ENCODE measurements at regions not wholly inside any gene's neighbourhood (a gene's known extent, or its start where the extent isn't known, plus 50 kb on each side); places are given as distances from the start of the nearest gene placed in this dataset.

DNA sequence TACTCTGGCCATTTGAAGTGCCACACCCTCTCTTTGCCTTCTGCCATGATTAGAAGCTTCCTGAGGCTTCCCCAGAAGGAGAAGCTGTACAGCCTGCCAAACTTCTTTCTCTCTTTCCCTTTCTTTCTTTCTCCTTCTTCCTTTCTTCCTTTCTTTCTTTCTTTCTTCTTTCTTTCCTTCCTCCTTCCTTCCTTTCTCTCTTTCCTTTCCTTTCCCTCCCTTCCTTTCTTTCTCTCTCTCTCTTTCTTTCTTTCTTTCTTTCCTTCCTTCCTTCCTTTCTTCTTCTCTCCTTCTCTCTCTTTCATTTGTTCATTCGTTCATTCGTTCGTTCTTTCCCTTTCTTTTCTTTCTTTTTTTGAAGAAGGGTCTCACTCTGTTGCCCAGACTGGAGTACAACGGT, 931.0 kb downstream of the TTLL7 start:
- DNase-seq (ENCODE audit: low spot score) = no peak
- TF ChIP-seq, protein P1, sequence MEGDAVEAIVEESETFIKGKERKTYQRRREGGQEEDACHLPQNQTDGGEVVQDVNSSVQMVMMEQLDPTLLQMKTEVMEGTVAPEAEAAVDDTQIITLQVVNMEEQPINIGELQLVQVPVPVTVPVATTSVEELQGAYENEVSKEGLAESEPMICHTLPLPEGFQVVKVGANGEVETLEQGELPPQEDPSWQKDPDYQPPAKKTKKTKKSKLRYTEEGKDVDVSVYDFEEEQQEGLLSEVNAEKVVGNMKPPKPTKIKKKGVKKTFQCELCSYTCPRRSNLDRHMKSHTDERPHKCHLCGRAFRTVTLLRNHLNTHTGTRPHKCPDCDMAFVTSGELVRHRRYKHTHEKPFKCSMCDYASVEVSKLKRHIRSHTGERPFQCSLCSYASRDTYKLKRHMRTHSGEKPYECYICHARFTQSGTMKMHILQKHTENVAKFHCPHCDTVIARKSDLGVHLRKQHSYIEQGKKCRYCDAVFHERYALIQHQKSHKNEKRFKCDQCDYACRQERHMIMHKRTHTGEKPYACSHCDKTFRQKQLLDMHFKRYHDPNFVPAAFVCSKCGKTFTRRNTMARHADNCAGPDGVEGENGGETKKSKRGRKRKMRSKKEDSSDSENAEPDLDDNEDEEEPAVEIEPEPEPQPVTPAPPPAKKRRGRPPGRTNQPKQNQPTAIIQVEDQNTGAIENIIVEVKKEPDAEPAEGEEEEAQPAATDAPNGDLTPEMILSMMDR (conservative IDR thresholded peaks at IDR 0.05; ENCODE audit: low read depth, low read length) = no peak
- TF ChIP-seq EZH2 (IDR thresholded peaks at IDR 0.05; ENCODE audit: borderline replicate concordance, low read depth, low read length, poor library complexity, severe bottlenecking) = no peak
- Histone ChIP-seq H3K27me3 (replicated peaks; ENCODE audit: insufficient read depth, low read depth, low read length, poor library complexity) (no peaks in the 10 kb centered on the region), H3K4me3 (ENCODE audit: low read depth, low read length, poor library complexity, severe bottlenecking) (no peak overlapping the region), H3K4me1 (ENCODE audit: insufficient read depth, low read length, poor library complexity, severe bottlenecking) (no peaks in the 10 kb centered on the region), H3K9me3 (ENCODE audit: low read depth, low read length, poor library complexity, severe bottlenecking) (no peaks in the 10 kb centered on the region), H3K36me3 (ENCODE audit: insufficient read depth, low read length, poor library complexity, severe bottlenecking) (no peaks in the 10 kb centered on the region), H3K27ac (ENCODE audit: low read depth, low read length, poor library complexity, severe bottlenecking) (no peak overlapping the region)
- ChIA-PET POLR2A (ENCODE audit: low non-redundant PET) (no interaction called here), CTCF (no interaction called here)
- BruUV-seq (replicated peaks) = no TSS peak
- intact Hi-C loops (cut with micrococcal nuclease; ENCODE audit: unreplicated experiment) = no loop called here

DNA sequence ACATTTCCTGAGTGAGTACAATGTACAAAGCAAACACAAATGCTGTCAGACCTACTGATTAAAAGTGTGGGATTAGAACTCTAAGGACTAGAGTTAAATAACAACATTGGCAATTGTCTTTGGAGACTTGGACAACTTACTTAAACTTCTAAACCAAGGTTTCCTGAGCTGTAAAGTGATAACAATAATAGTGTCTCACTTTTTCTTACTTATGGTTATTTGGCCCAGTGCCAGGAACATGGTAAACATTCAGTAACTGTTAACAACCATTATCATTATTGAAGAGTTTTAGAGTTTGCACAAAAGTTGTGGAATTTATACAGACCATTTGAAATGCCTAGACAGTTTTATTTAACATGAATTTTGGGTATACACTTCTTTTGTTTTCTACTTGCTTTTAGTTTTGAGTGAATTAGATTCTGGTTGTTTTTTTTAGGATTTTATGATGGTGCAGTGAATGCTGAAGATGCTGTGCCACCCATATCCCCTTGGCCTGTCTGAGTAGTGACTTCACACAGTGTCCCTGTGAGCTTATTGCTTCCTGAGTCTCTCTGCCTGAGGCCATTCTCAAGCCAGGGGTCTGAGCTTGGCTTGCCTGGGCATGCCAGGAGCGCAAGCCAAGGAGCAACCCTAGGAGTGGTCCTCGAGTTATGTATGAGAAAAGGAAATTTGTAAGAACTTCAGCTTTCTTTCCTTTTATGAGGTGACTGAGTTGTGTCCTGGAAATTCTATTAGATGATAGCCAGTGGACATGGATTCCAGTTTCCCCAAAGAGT, 932.8 kb downstream of the TTLL7 start:
- Histone ChIP-seq H3K4me1 (ENCODE audit: insufficient read depth, low read length, poor library complexity, severe bottlenecking) (no peaks in the 10 kb centered on the region), H3K27ac (ENCODE audit: low read depth, low read length, poor library complexity, severe bottlenecking) (no peak overlapping the region), H3K27me3 (replicated peaks; ENCODE audit: insufficient read depth, low read depth, low read length, poor library complexity) (no peaks in the 10 kb centered on the region), H3K9me3 (ENCODE audit: low read depth, low read length, poor library complexity, severe bottlenecking) (no peaks in the 10 kb centered on the region), H3K36me3 (ENCODE audit: insufficient read depth, low read length, poor library complexity, severe bottlenecking) (no peaks in the 10 kb centered on the region), H3K4me3 (ENCODE audit: low read depth, low read length, poor library complexity, severe bottlenecking) (no peak overlapping the region)
- TF ChIP-seq, protein P1 (conservative IDR thresholded peaks at IDR 0.05; ENCODE audit: low read depth, low read length) = no peak
- no peak for TF ChIP-seq EZH2 (IDR thresholded peaks at IDR 0.05; ENCODE audit: borderline replicate concordance, low read depth, low read length, poor library complexity, severe bottlenecking)
- CTCF ChIA-PET = no interaction called here
- no TSS peak for BruUV-seq (replicated peaks)
- POLR2A ChIA-PET (ENCODE audit: low non-redundant PET) = no interaction called here
- no peak for DNase-seq (ENCODE audit: low spot score)
- intact Hi-C loops (cut with micrococcal nuclease; ENCODE audit: unreplicated experiment) = no loop called here

DNA sequence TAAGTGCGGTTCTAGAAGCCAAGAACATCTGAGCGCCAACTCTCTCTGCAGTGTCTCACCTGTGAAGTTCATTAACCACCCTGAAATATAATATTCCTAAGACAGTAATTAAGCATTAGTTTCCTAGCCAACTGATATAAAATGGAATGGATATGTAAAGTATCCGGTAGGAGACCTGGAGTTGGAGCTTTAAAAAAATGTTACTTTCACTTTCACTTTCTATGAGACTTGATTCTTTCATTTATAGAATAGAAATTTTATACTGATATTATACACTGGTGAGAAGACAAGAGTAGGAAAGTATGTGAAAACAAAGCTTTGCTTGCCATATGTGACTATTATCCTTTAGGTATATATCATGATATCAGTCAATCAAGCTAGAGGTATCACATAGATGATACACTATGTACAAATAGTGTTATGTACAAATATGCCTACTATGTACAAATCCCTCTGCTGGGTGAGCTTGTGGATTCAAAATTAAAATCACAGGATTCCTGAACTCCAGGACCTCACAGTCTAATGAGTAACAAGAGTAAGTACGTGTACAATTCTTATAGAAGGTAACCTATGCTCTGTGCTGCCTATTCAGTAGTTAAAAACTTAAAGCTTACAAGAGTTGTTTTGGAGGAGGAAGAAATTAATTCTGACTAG, 934.2 kb downstream of the TTLL7 start:
- intact Hi-C loops (cut with micrococcal nuclease; ENCODE audit: unreplicated experiment) = no loop called here
- Histone ChIP-seq H3K27me3 (replicated peaks; ENCODE audit: insufficient read depth, low read depth, low read length, poor library complexity) (no peaks in the 10 kb centered on the region), H3K36me3 (ENCODE audit: insufficient read depth, low read length, poor library complexity, severe bottlenecking) (no peaks in the 10 kb centered on the region), H3K27ac (ENCODE audit: low read depth, low read length, poor library complexity, severe bottlenecking) (no peak overlapping the region), H3K4me3 (ENCODE audit: low read depth, low read length, poor library complexity, severe bottlenecking) (peak overlapping the region; percentile 7), H3K4me1 (ENCODE audit: insufficient read depth, low read length, poor library complexity, severe bottlenecking) (no peaks in the 10 kb centered on the region), H3K9me3 (ENCODE audit: low read depth, low read length, poor library complexity, severe bottlenecking) (no peaks in the 10 kb centered on the region)
- no peak for DNase-seq (ENCODE audit: low spot score)
- BruUV-seq (replicated peaks) = no TSS peak
- ChIA-PET CTCF (no interaction called here), POLR2A (ENCODE audit: low non-redundant PET) (no interaction called here)
- TF ChIP-seq, protein P1 (conservative IDR thresholded peaks at IDR 0.05; ENCODE audit: low read depth, low read length) = no peak
- no peak for TF ChIP-seq EZH2 (IDR thresholded peaks at IDR 0.05; ENCODE audit: borderline replicate concordance, low read depth, low read length, poor library complexity, severe bottlenecking)

Data from A673 (cell line).